ENCODE measurements at regions not wholly inside any gene's neighbourhood (a gene's known extent, or its start where the extent isn't known, plus 50 kb on each side); places are given as distances from the start of the nearest gene placed in this dataset.
"Not testable (repeated sequence)": the region's sequence is repeated elsewhere in the genome, so short reads cannot be mapped to it uniquely, and the experiment has no call there.

- no peak for DNase-seq
Observed at GRCh38 chr7:116384936-116385635, 114.5 kb upstream of the CAV2 start.

DNA sequence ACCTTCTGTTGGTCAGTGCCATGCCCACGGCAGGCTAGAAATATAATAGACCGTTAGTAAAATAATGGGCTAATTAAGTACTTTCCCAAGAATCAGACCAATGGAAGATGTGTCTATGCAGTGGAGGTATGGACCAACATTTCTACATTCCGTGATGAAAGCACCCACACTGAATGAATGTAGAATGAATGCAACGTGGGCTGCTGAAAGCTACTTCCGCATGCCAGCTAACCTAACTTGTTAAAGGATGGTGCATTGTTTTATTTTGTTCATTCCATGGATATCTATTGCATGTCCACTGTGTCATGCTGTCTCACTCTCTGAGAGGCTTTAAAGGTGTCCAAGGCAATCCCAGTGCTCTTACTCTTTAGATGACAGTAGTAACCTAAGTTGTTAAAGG lies 112.9 kb upstream of the CAV2 start:
- no peak for DNase-seq

GRCh38 chr7:116390363-116390762 lies 109.2 kb upstream of the CAV2 start:
- no peak for DNase-seq

DNA sequence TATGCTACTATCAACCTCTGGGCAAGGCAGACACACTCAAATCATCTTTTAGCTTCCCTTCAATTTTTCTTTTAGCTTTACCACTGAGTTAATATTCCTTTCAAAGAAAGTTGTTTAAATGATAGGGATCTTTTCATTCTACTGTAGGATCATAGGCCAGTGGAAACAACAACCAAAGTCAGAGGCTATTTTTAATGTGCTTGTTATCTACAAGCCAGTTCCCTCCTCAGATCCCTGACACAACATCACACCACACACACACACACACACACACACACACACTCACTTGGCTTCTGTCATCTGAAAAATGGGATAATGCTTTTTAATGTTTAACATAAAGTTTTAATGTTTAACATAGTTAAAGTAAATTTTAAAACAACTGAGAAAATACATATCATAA lies 106.7 kb upstream of the CAV2 start:
- no peak for DNase-seq

DNA sequence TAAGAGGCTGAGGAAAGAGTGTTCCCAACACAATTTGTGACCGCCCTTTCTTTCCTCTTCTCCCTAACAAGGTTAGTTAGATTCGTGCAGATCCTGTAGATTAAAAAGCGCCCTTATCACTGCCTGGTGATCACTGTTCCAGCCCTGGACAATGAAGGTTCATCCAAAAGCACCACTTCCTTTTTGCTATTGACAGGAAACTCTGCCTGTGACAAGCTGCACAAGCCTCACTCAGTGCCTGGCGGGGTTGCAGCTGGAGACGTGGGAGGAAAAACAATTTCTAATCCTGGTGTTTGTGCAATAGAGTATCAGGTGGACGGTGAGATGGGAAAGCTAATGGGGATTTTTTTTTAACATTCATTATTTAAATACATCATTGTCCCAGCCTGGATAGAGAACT lies 105.9 kb upstream of the CAV2 start:
- no peak for DNase-seq

- no peak for DNase-seq
Observed at GRCh38 chr7:116394106-116394505, 105.4 kb upstream of the CAV2 start.

- DNase-seq, result no peak
Observed at GRCh38 chr7:116395141-116395791, 104.3 kb upstream of the CAV2 start.

DNA sequence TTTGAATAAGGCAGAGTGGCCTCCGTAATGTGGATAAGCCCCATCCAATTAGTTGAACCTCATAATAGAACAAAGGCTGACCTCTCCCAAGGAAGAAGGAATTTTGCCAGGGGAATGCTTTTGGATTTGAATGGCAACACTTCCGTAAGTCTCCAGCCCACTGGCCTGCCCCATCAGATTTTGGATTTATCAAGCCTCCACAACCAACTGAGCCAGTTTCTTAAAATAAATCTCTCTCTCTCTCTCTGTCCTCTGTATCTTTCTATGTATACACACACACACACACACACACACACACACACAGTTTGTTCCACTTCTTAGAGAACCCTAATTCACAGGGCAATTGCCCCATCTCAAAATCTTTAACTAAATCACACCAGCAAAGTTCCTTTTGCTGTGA lies 100.9 kb upstream of the CAV2 start:
- DNase-seq, result no peak

DNA sequence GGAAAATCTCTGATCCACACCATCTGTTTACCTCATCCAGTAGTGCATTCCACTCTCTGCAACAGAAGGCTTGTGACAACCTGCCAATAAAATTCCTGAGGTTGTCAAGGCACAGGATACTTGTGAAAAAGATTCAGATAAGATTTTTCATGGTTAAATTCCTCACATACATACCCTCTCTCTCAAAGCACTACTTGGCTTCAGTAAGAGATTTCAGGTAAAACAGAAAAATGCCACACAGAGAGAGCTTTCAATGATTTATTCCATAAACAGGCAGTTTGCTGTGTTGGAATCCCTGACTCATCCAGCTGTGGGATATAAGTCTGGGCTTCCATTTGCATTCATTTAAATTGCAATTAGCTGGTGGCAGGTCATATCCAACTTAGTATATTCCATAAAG lies 99.7 kb upstream of the CAV2 start:
- no peak for DNase-seq

GRCh38 chr7:116400522-116400921 lies 99.0 kb upstream of the CAV2 start:
- DNase-seq, result no peak

- DNase-seq, result no peak
Observed at GRCh38 chr7:116401711-116402110, 97.8 kb upstream of the CAV2 start.

DNA sequence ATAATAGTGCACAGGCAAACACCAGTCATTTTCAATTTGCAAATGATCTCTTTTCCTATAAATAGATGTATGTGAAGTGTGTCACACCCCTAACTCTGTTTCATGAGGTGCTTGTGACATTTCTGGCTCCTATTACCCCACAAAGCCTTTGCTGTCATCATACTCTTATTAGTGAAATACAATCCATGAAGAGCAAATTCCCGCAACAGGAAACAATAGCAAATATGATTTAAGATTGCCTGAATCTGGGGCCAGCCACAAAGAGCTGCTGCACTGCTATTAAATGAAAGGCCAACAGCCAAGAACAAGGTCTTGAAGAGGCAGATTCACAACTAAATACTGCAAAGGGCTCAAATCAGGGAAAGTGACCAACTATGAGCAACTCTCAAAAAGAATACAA lies 96.3 kb upstream of the CAV2 start:
- DNase-seq, result no peak

- no peak for DNase-seq
Observed at GRCh38 chr7:116404389-116404788, 95.1 kb upstream of the CAV2 start.

- DNase-seq, result no peak
Observed at GRCh38 chr7:116405810-116406209, 93.7 kb upstream of the CAV2 start.

DNA sequence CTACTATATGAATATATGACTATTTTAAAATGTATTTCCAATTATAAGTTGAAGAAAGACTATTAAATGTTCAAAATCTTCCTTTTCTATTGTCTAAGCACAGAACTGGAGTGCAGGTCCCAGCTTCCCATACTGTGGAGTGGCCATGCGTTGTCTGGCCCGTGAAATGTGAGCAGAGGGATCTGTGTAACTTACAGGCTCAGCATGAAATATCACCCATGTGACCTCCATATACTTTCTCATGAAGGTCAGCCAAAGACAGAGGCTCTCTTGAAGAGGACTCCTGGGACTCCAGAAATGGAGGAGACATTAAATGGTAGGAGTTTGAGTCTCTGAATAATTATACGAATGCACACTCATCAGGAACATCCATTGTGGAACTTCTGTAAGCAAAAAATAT lies 92.4 kb upstream of the CAV2 start:
- DNase-seq, result no peak

DNA sequence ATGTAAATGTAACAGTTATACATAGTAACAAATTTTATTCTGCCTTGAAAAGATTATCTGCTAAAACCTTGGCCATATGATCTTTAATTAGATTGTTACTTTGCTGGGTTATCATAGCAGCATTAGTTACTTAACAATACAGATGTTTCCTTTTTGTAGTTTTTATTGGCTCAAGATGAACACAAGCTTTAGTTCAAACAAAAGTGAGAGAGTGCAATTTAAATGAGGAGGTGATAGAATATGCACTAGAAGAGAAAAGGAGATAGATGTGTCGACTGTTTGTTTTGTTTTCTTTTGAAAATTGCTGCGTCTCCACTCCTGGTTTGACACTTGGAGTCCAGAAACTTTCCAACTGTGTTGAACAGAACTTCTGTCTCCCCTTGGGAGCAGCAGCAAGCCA lies 91.4 kb upstream of the CAV2 start:
- DNase-seq, result no peak

DNA sequence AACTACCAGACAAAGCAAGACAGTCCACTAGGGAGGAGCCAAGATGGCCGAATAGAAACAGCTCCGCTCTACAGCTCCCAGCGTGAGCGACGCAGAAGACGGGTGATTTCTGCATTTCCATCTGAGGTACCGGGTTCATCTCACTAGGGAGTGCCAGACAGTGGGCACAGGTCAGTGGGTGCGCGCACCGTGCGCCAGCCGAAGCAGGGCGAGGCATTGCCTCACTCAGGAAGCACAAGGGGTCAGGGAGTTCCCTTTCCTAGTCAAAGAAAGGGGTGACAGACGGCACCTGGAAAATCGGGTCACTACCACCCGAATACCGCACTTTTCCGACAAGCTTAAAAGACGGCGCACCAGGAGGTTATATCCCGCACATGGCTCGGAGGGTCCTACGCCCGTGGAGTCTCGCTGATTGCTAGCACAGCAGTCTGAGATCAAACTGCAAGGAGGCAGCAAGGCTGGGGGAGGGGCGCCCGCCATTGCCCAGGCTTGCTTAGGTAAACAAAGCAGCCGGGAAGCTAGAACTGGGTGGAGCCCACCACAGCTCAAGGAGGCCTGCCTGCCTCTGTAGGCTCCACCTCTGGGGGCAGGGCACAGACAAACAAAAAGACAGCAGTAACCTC lies 90.6 kb upstream of the CAV2 start:
- DNase-seq, result not testable (repeated sequence)

DNA sequence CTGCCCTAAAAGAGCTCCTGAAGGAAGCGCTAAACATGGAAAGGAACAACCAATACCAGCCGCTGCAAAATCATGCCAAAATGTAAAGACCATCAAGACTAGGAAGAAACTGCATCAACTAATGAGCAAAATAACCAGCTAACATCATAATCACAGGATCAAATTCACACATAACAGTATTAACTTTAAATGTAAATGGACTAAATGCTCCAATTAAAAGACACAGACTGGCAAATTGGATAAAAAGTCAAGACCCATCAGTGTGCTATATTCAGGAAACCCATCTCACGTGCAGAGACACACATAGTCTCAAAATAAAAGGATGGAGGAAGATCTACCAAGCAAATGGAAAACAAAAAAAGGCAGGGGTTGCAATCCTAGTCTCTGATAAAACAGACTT lies 88.8 kb upstream of the CAV2 start:
- DNase-seq, result not testable (repeated sequence)

DNA sequence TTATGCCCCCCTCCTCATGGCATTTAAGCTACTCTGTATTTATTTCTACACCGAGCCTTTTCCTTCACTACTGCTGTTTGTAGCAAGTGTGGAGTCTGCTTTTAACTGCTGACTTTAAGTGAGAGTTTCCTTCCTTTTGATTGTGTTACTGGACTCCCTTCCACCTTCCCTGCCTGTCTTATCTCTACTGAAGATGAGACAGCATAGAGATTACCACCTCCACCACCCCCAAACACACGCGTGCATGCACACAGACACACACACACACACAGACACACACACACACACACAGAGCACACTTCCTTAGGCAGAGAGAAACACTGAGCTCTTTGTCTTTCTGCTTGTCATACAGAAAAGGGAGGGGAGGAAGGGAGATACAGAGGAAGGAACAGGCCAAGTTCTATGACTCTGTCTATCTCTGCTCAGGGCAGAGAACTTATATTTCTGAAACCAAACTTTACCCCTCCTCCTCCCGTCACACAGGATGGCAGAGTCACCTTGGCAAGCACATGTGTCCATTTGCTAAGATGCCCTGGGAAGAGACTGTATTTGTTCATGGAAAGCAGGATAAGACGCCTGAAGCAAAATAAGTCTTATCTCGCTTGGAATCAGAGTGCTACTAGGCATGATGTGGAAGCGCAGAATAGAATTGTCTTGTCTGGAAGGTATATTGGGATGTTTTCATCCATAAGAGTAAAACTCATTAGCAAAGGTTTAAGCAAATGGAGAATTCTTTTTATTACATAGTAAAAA lies 81.8 kb upstream of the CAV2 start:
- no peak for DNase-seq

GRCh38 chr7:116418524-116418923 lies 81.0 kb upstream of the CAV2 start:
- no peak for DNase-seq

- no peak for DNase-seq
Observed at GRCh38 chr7:116420003-116420402, 79.5 kb upstream of the CAV2 start.

- DNase-seq, result no peak
Observed at GRCh38 chr7:116421298-116421697, 78.2 kb upstream of the CAV2 start.

DNA sequence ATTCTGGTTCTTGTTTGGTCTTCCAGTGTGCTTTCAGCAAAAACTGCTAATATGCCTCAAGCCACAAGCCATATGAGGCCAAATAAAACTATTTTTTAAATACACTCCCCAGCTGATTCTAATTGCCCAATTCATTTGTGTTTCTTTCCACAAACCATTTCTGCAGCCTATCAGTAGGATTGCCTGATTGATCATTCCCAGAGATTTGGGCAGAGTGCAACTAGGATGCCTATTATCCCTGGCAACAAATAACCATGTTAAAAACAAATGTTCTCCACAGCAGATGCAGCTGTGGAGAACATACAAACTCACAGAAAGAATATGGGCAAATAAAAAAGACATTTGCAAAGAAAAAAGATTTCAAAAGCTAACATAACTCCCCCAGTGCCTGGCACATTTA lies 76.9 kb upstream of the CAV2 start:
- DNase-seq, result no peak

- no peak for DNase-seq
Observed at GRCh38 chr7:116423499-116423898, 76.0 kb upstream of the CAV2 start.

Data from stimulated activated CD4-positive, alpha-beta T cell treated with anti-CD3 and anti-CD28 coated beads, Interleukin-15, amount 100 ng/mL, for 24 hours (primary cell).